Fibroblast of lung (primary cell): ENCODE measurements at regions not wholly inside any gene's neighbourhood (a gene's known extent, or its start where the extent isn't known, plus 50 kb on each side); places are given as distances from the start of the nearest gene placed in this dataset.

Source experiments
- DNase-seq, 2 donors: peaks; one replicate each; pipeline versions ENCODE4 v3.0.0 to v3.0.0-alpha.2; 2010; ENCODE audit warnings: low read depth in 2 of 2
- H2AFZ ChIP-seq: 2 replicates; pipeline ENCODE4 v1.5.1; 2012; ENCODE audit warnings: low read length, control low read depth, inconsistent platforms
- H3K27ac ChIP-seq: 2 replicates; pipeline ENCODE4 v1.5.1; 2011; ENCODE audit warnings: low read length, control low read depth; ENCODE audit not compliant: insufficient read depth
- H3K27me3 ChIP-seq: 2 replicates; pipeline ENCODE4 v1.5.1; 2011; ENCODE audit warnings: mild to moderate bottlenecking, low read length; ENCODE audit not compliant: control insufficient read depth, insufficient read depth
- H3K36me3 ChIP-seq: 2 replicates; pipeline ENCODE4 v1.5.1; 2011; ENCODE audit warnings: low read length; ENCODE audit not compliant: control insufficient read depth, insufficient read depth
- H3K4me1 ChIP-seq: 2 replicates; pipeline ENCODE4 v1.5.1; 2011; ENCODE audit warnings: low read length; ENCODE audit not compliant: control insufficient read depth, insufficient read depth; ENCODE audit errors: extremely low read depth
- H3K4me2 ChIP-seq: 2 replicates; pipeline ENCODE4 v1.5.1; 2011; ENCODE audit warnings: low read length, control low read depth; ENCODE audit not compliant: insufficient read depth; ENCODE audit errors: extremely low read depth
- H3K4me3 ChIP-seq, 4 experiments: fragments of 200-600 bp in 1 of 4; sonication (generic) in 1 of 4; replicated peaks in 1 of 4; 2 replicates each; pipeline ENCODE4 v1.5.1; 2011 to 2016; ENCODE audit warnings: low read length in 4 of 4, low read depth in 3 of 4, mild to moderate bottlenecking in 3 of 4, control low read depth in 2 of 4, inconsistent platforms in 1 of 4, mixed read lengths in 1 of 4; ENCODE audit not compliant: insufficient read depth in 1 of 4; ENCODE audit errors: control extremely low read depth in 1 of 4
- H3K79me2 ChIP-seq: 2 replicates; pipeline ENCODE4 v1.5.1; 2012; ENCODE audit warnings: mild to moderate bottlenecking, low read length, inconsistent platforms; ENCODE audit not compliant: control insufficient read depth, insufficient read depth
- H3K9ac ChIP-seq: 2 replicates; pipeline ENCODE4 v1.5.1; 2011; ENCODE audit warnings: mild to moderate bottlenecking, low read length, control low read depth; ENCODE audit not compliant: insufficient read depth
- H3K9me3 ChIP-seq: 2 replicates; pipeline ENCODE4 v1.5.1; 2012; ENCODE audit warnings: low read depth, low read length; ENCODE audit not compliant: control insufficient read depth, insufficient read depth
- H4K20me1 ChIP-seq: 2 replicates; pipeline ENCODE4 v1.5.1; 2011; ENCODE audit warnings: low read length; ENCODE audit not compliant: control insufficient read depth, insufficient read depth; ENCODE audit errors: extremely low read depth
- CTCF ChIP-seq, 2 donors: IDR thresholded peaks in 1 of 2; conservative IDR thresholded peaks in 1 of 2; 1 replicate in 1 of 2; 2 replicates in 1 of 2; pipeline ENCODE4 v1.5.1; 2011 to 2012; ENCODE audit warnings: low read length in 2 of 2, control low read depth in 1 of 2, inconsistent platforms in 1 of 2, low read depth in 1 of 2, mild to moderate bottlenecking in 1 of 2
- EZH2 ChIP-seq: IDR thresholded peaks from 2 replicates; pipeline ENCODE4 v1.5.1; 2012; ENCODE audit warnings: low read length, control low read depth, mild to moderate bottlenecking; ENCODE audit errors: missing control alignments

DNA sequence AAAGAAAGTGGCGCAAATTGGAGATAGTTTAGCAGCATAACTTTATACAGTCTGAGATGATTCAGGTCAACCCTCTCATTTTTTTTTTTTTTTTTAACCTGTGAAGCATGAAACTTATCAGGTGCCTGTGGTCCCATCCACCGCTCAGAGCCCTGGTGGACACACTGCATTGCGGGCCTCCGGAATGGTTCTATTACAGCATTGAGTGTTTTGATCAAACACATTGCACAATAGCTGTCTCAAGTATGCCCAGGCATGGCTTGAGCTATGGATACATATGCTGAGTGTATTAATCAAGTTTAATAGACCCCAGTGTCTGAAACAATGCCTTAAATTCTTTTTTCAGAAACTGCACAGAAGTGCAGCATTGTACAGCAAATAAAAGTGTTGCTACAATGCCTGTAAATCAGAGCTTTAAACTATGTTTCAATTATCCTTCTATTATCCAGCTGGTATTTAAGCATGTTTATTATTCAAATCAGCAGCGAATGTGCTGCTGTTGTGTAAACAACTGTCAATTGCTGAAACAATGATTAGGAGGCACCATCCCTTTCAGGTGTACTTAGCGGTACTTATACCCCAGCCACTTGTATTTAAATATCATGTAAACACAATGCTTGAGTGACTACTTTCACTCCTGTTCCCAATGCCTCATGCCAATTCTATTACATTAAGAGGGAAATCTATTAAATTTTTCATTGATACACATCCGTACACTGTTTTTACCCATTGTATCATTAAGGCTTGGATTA, 456.6 kb downstream of the RPS6KC1 start:
- Histone ChIP-seq H2AFZ (no peak overlapping the region), H3K79me2 (no peaks in the 10 kb centered on the region), H3K9ac (no peak overlapping the region), H3K27me3 (no peaks in the 10 kb centered on the region), H3K4me2 (no peak overlapping the region), H4K20me1 (no peaks in the 10 kb centered on the region), H3K36me3 (no peaks in the 10 kb centered on the region), H3K9me3 (no peaks in the 10 kb centered on the region), H3K4me1 (no peaks in the 10 kb centered on the region), H3K4me3 (no peak overlapping the region), H3K27ac (no peak overlapping the region)
- TF ChIP-seq EZH2 (no peak), CTCF (conservative IDR thresholded peaks at IDR 0.05 in 1 of 2, IDR thresholded peaks at IDR 0.05 in 1 of 2; ENCODE audit: low read depth in 1 of 2, low read length in 2 of 2) (no peak)
- DNase-seq = no peak

GRCh38 chr1:213511173-213511572, 460.1 kb downstream of the RPS6KC1 start:
- TF ChIP-seq EZH2 (no peak), CTCF (conservative IDR thresholded peaks at IDR 0.05 in 1 of 2, IDR thresholded peaks at IDR 0.05 in 1 of 2; ENCODE audit: low read depth in 1 of 2, low read length in 2 of 2) (no peak)

GRCh38 chr1:213512316-213512715, 461.3 kb downstream of the RPS6KC1 start:
- H2AFZ ChIP-seq = no peak overlapping the region
- H3K4me1 ChIP-seq = no peaks in the 10 kb centered on the region
- no peaks in the 10 kb centered on the region for H4K20me1 ChIP-seq
- H3K27me3 ChIP-seq = no peaks in the 10 kb centered on the region
- H3K9me3 ChIP-seq = no peaks in the 10 kb centered on the region
- DNase-seq = no peak
- no peak overlapping the region for H3K4me3 ChIP-seq
- H3K36me3 ChIP-seq = no peaks in the 10 kb centered on the region
- H3K79me2 ChIP-seq = no peaks in the 10 kb centered on the region
- no peak overlapping the region for H3K9ac ChIP-seq
- no peak for TF ChIP-seq EZH2
- no peak for TF ChIP-seq CTCF (conservative IDR thresholded peaks at IDR 0.05 in 1 of 2, IDR thresholded peaks at IDR 0.05 in 1 of 2; ENCODE audit: low read depth in 1 of 2, low read length in 2 of 2)
- H3K4me2 ChIP-seq = no peak overlapping the region
- H3K27ac ChIP-seq = no peak overlapping the region

More at GRCh38 chr1:213511173-213511572, 460.1 kb downstream of the RPS6KC1 start:
- no peaks in the 10 kb centered on the region for H3K79me2 ChIP-seq
- H3K4me1 ChIP-seq = no peaks in the 10 kb centered on the region
- H3K9ac ChIP-seq = no peak overlapping the region
- H3K4me2 ChIP-seq = no peak overlapping the region
- H2AFZ ChIP-seq = no peak overlapping the region
- H3K27ac ChIP-seq = no peak overlapping the region
- no peak overlapping the region for H3K4me3 ChIP-seq
- no peaks in the 10 kb centered on the region for H3K27me3 ChIP-seq
- DNase-seq = no peak
- no peaks in the 10 kb centered on the region for H3K36me3 ChIP-seq
- H3K9me3 ChIP-seq = no peaks in the 10 kb centered on the region
- no peaks in the 10 kb centered on the region for H4K20me1 ChIP-seq
